GM19023 (cell line): ENCODE measurements at regions not wholly inside any gene's neighbourhood (a gene's known extent, or its start where the extent isn't known, plus 50 kb on each side); places are given as distances from the start of the nearest gene placed in this dataset.

Experiments
- ATAC-seq: cut with Tn5 transposase; IDR thresholded peaks from one replicate; pipeline ENCODE4 v1.9.1; 2021; ENCODE audit warnings: mild to moderate bottlenecking, moderate library complexity; ENCODE audit not compliant: unreplicated experiment

DNA sequence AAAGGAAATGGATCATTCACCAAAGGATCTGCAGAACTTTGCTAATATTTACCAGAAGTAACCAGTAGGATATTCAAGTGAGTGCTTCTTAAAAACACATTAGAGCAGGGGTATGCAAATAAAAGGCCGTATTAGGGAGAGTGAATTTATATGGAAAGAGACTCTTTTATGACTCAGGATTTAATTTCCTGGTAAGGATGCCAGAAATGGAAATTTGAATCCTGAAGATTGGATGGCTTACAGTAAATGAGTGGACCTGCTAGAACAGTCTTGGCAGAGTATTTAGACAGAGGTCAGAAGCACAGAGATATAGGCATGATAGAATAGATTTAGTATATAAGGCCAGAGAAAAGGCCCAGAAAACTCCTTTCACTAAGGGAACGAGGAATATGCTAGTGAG, 201.6 kb downstream of the SLITRK5 start:
- no peak for ATAC-seq

DNA sequence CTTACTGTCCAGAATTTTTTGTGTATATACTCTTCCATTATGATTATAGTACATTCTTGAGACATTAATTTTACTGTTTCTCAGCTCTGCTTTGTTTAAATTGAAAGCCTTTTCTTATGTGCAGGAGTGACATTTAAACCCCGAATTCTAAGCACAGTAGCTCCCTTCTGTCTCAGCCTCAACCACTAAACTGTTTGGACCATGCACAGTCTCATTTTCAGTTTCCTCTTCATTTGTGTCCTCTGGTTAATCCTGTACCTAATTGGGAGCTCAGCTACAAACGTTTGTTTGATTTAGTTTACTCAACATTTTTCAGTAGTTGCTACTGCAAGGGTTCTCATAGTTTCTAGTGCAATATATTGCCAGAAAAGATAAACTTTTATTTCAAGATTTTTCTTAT, 206.3 kb downstream of the SLITRK5 start:
- ATAC-seq = no peak

DNA sequence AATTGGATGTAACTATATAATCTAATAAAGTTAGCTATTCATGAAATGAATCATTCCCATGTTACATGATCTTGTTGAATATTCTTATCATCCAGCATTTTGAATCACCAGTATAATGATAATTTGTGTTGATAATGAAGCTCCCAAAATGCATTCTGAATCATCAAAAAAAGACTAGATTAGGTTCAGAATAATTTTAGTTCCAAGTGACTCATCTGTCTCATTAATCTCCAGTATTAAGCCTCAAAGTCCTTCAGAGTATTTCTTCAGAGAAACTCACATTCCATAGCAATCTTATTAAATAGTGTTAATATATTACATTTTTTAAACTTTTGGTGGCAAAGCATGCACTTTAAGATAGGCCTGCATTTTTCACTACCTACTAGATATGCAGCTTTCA, 207.5 kb downstream of the SLITRK5 start:
- no peak for ATAC-seq

DNA sequence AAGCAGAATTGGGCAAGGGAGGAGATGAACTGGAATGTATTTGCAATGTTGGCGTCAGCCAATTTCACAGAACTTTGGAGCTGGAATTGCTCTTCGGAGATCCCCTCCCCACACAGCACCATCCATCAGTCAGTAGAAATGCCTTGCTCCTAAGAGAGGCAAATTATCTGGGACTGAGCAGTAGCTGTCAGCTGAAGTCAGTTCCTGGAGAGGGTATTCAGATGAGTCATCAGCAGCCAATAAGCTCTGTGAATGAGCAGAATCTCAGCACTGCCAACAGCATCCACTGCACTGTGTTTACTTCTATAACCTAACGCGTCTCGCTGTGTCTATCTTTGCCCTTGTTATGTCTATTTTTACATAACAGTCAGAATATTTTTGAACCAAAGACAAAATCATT, 213.7 kb downstream of the SLITRK5 start:
- no peak for ATAC-seq

DNA sequence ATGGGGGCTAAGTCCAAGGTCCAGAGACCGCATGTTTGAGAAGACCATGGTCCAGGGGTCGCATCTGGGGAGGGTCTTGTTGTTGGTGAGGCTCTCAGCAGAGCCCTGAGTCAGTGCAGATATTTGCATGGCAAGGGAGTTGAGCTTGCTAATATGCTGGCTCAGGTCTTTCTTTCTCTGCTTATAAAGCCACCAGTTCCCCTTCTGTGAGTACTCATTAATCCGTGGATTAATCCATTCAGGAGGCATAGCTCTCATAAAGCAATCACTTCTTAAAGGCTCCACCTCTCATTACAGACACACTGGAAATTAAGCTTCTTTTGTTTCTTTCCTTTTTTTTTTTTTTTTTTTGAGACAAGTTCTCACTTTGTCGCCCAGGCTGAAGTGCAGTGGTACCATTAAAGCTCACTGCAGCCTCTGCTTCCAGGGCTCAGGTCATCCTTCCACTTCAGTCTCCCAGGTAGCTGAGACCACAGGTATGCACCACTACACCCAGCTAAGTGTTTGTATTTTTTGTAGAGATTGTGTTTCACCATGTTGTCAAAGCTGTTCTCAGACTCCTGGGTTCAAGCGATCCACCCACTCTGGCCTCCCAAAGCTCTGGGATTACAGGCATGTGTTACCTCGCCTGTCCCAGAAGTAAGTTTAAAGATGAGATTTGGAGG, 216.4 kb downstream of the SLITRK5 start:
- no peak for ATAC-seq

DNA sequence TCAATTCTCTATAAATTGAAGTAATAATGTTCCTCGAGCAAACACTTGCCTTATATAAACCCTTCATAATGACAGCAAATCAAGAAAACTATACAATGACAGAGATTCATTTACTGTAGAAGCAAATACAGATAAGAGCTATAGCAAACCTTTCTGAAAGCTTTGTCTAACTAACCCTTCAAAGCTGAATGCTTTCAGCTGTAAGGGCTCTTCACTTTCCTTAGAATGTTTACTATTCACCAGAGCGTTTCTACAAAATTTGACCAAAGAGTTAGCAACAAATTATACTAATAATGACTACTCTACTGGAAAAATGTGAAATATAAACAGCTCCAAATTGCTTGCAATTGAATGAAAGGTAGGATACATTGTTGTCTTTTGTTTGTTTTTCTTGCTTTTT, 218.1 kb downstream of the SLITRK5 start:
- ATAC-seq = no peak

DNA sequence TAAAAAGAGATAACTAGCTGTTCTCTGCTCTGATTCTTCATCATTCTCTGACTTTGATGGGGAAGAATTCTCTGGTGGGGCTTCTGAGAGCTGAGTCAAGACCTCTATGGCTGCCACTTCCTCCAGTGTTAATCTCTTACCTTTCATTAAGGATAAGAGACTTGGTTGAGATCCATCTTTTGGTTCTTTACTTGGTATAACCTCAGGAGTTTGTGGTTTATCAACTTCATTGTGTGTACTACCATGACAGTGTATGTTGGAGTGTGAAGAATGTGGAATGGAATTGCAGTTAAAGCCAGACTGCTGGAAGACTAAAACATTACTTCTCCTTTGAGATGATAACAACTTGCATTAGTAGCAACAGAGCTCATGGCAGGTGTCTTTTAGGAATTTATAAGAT, 222.0 kb downstream of the SLITRK5 start:
- ATAC-seq = no peak

DNA sequence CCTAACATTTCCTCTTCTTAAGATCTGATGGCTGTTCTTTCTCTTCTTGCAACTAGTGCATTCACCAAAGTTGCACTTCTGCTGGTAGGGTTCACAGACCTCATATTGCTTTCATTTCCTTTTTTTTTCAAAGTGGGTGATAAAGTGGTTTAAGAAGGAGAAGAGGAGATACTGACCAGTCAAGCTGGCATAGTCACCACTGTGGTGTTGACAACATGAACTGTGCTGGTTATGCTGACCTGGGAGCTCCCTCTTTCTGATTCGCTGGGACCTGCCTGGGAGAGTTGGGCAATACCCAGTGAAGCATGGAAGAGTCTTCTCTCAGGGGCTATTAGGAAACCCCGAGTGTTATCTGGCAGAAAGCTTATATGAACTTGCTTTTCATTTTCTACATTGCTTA, 222.9 kb downstream of the SLITRK5 start:
- no peak for ATAC-seq

DNA sequence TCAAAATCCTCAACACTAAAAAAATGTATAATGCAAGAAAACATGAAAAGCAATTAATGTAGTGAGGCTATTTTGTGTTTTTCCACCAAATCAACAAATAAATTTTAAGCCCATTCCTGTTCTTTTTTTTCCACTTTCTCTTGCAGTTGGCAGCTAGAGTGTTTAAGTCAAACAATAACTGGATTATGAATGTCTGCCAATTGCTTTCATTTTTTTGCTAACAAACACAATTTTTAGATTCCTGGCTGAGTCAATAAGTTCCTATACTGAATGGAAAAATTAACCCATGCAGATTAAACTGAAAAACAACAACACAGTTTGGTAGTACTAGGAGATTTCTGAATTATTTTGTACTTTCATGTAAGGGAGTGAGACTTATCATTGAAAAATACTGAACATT, 232.4 kb downstream of the SLITRK5 start:
- no peak for ATAC-seq

DNA sequence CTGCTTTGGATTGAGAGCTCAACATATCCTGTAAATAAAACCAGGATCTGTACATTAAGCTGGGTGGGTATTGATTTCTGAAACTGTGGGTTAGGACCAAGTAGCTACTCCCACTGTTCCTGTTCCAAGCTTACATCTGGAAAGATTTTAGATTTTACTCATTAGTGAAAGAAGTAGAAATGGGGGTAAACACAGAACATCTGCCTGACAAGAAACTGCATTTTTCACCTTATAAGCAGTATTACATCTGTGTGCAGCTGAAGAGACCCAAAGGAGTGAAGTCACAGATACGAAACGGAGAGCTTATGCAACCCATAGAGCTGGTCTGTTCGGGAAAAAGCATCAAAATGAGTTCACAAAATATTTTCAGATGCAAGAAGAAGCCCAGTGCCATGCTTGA, 235.2 kb downstream of the SLITRK5 start:
- ATAC-seq = no peak

DNA sequence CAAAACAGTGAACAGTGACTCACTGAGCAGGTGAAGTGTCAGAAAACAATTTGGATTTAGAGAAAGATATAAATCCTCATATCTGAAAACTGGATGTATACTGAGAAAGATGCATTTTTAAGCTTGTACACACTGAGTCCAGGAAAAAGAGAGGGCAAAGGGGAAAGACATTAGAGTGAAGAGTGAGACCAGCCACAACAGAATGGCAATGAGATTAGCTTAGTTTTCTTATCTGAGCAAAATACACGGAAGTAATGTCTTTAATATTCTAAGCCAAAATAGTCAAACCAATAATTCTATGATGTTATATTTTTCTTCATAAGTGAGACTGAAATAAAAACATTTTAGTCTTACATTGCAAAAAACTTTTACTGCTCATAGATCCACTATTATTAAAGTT, 236.0 kb downstream of the SLITRK5 start:
- no peak for ATAC-seq

DNA sequence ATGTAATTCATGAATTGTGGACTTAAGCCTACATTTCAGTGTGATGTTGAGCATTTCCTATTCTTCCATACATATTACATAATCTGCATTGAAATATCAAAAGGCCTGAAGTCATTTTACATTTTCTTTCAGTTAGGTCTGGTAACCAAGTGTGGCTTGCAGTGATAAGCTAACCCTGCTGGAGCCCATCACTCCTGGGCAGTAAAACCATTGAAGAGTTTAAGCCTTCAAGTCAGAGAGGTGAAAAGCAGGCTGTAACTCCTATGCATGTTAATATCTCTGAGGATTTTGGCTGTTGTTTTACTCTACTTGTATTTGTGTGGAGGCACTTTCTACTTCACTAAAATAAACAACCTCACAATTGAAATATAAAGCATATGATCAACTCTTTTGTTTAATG, 248.8 kb downstream of the SLITRK5 start:
- ATAC-seq = no peak

DNA sequence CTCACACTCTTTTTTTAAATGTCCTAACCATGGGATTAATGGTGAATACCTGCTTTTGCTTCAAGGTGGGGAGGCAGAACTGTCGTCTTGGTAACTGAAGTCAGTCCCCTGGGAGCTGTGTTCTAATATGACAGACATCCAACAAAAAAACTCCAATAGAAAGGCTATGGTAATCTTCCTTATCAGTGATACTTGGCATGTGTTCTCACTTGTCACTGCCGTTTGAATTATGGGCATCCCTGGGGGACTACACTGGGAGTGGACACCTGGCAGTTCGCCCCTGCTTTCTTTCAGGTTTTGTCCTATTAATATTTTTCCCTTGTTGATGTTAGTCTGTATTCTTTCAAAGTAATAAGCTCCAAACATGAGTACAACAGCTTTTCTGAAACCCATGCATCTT, 252.6 kb downstream of the SLITRK5 start:
- no peak for ATAC-seq

DNA sequence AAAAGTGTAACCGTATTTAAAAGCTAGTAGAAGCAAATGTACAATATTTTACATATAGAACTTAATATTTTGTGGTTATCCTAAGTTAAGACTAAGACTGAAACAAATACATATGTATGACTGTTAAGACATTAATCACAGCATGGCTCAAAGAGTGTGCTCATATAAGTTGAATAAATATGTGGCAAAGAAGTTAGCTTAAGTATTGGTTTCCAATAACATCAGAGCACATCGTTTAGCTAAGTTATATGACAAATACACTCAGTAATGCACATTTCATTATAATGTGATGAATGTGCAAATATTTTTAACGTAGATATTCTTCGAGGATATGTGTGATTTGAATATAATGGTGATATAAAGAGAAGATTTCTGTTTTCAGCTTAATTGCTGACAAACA, 253.8 kb downstream of the SLITRK5 start:
- no peak for ATAC-seq

DNA sequence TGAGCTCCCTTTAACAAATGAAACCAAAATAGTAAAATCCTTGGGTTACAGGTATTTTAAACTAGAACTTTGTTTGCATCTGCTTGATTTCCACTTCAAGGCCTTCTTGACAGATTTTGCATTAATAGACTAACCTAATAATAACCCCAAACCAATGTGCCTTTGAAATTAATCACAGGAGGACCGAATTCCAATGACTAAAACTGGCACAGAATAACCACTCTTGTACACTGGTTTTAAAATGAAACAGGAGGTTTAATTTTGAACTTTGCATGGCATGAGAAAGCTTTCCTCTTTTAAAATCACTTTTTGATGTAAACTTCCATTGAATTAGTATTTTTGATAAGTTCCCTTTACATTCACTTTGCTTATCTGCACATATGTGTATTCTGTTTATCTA, 269.6 kb downstream of the SLITRK5 start:
- ATAC-seq = no peak

DNA sequence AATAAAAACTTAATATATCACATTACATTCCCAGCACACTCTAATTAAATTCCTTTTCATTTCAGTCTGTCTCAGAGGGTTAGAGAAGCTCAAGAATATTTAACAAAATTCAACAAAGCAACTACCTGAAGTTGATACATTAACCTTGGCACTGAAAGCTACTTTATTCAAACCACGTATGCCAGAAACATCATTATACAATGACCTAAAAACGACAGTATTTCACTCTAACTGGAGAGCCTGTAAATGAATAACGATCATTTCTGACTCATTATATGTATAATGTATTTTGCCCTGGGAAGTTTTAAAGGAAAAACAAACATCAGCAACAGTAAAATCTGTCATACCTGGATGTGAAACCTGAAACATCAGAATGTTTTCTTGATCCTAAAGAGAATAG, 270.1 kb downstream of the SLITRK5 start:
- ATAC-seq = no peak

DNA sequence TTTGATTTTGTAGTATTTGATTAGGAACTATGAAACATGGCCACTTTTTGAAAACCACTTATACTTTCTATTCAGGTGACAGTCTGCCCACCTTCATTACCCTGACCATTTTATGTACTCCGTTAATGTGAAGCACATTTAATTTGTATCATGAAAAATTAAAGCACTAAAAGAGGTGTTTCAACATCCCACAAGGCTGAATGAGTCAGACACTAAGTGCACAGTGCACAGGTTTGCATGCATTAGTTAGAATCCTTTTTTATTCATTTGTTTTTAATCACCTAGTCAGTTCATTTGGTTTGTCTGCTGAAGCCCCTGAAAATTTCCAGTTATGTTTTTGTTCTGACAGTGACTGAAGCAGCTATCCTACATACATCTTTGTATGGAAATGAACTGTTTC, 271.0 kb downstream of the SLITRK5 start:
- ATAC-seq = no peak

DNA sequence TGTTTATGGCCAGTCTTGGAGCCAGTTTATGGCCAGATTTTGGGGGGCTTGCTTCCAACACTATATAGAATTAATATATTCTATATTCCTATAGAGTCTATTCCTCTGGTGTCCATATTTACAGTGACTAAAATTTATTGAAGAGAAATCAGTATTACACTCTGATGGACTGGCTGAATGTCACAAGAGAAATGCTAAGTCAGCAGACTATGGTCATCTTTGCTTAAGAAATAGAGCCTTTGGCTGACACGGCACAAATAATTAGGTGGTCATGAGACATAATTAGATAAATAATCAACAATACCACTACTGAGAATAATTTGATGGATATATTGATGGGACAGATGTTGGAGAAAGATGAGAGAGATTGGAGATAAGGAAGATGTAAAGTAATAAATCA, 272.9 kb downstream of the SLITRK5 start:
- ATAC-seq = no peak

DNA sequence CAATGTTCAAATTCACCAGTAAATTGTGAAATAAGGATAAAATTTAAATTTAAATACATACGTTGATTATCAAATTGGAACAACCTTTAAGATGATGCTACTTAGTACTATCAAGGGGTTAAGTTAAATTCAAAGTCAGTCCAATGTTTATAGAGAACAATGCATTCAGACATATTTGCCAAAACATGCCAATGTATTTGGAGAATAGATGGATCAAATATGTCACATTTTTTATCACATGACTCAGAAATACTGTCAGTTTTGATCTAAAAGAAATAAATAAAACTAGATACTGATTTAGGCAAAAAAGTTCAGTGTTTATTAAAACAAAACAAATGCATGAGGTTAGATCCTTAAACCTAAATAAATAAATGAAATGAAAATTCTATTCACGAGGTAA, 281.2 kb downstream of the SLITRK5 start:
- ATAC-seq = no peak

DNA sequence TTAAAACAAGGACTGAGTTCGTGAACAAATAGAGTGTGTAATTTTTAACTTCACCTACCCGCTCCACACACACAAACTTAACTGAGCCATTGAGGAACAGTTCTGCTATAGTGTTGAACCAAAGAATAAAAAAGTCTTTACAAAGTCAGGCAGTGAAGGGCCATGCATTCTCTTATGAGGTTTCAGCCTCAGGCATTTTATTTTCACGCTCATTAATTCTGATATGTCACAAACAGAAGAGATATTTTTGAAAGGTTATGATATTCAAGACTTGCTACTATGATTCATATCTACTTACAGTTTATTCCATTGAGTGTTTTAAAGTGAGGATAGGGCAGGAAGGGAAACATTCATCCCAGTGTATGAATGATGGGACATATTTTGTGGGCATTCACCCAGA, 282.2 kb downstream of the SLITRK5 start:
- ATAC-seq = no peak

DNA sequence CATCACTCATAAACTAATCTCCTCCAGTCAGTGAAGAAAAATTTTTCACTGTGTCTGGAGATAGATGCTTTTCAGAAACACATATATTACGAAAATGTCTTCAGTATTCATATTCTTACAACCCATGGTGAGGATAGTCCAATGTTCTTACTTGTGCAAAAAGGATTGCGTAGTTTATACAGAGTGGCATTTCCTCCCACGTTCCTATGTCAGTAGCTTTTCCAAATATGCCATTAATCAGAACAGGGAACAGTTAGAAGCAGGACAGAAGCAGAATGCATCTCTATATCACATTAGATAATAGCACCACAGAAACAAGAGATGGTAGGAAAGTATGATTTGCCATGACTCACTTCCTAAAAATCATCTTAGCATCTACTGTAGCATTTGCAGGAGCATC, 282.9 kb downstream of the SLITRK5 start:
- ATAC-seq = no peak

DNA sequence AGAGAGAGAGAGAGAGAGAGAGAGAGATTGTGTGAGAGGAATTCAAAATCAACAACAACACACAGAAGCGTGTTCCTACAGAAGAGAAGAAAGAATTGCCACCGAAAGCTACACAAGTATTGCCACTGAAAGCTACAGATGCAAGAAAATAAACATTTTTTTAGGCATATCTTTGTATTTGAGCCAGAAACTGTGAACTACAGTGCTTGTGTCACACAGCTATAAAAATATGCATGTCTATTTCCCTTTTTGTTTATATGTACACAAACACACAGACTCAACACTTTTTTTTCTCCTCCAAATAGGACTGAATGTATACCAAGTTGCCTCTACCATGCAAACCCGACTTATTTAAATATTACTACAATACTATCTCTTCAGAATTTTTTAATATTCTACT, 290.4 kb downstream of the SLITRK5 start:
- no peak for ATAC-seq

DNA sequence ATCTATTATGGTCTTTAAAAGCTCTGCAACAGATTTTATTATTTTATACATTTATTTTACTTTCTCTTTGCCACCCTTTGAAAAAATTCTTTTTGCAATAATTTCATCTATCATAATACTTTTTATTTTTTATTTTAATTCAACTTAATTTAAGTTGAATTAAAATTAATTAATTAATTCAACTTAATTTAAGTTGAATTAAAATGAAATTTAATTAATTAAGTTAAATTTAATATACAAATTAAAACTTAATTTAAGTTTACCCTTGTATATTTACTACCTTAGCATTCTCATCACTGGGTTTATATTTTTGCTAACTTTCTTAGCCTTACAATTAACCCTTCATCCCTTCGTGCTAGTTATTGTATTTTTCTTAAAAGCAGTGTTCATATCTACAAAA, 301.4 kb downstream of the SLITRK5 start:
- ATAC-seq = no peak

DNA sequence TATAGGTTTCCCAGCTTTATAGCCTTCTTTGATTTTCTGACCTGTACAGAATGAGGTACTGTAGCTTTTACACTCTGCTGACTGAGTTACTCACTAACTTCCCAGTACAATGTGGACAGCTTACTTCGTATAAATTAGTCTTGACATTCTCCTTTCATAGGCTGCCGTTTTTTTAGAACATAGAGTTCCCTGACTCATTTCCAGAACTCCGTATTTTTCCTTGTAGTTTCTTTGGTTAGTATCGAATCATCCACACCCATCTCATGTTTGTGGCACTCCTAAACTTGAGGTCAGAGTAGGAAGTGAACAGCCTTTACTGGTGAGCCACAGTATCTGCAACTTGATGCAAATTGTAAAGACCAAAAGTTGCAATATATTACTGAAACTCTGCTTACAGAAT, 303.9 kb downstream of the SLITRK5 start:
- no peak for ATAC-seq
